ENCODE measurements at regions not wholly inside any gene's neighbourhood (a gene's known extent, or its start where the extent isn't known, plus 50 kb on each side); places are given as distances from the start of the nearest gene placed in this dataset.

GRCh38 chr15:46293550-46293949 is 658.7 kb downstream of the SQOR start:
- Histone ChIP-seq H3K27me3 (replicated peaks in 2 of 5; ENCODE audit: control insufficient read depth in 4 of 5, insufficient read depth in 5 of 5, low read length in 4 of 5) (no peaks in the 10 kb centered on the region), H3K27ac (ENCODE audit: insufficient read depth in 1 of 2, low read depth in 1 of 2, low read length in 2 of 2, poor library complexity in 1 of 2, severe bottlenecking in 2 of 2) (no peak overlapping the region), H3K36me3 (ENCODE audit: control insufficient read depth in 4 of 4, insufficient read depth in 4 of 4, low read length in 3 of 4) (no peaks in the 10 kb centered on the region), H3K4me1 (ENCODE audit: control extremely low read depth in 1 of 4, control insufficient read depth in 4 of 4, insufficient read depth in 4 of 4, low read length in 3 of 4) (no peaks in the 10 kb centered on the region), H3K9me3 (ENCODE audit: control extremely low read depth in 1 of 5, control insufficient read depth in 4 of 5, insufficient read depth in 2 of 5, low read depth in 1 of 5, low read length in 4 of 5) (no peaks in the 10 kb centered on the region), H3K4me3 (ENCODE audit: control insufficient read depth in 1 of 7, extremely low read depth in 1 of 7, insufficient read depth in 4 of 7, low read depth in 2 of 7, low read length in 6 of 7) (no peak overlapping the region)
- no peak for DNase-seq
- POLR2A ChIA-PET = no interaction called here
- 100% methylated on average over 1 of the region's 3 CpGs for WGBS (ENCODE audit: insufficient coverage)
- CTCF ChIA-PET = no interaction called here

DNA sequence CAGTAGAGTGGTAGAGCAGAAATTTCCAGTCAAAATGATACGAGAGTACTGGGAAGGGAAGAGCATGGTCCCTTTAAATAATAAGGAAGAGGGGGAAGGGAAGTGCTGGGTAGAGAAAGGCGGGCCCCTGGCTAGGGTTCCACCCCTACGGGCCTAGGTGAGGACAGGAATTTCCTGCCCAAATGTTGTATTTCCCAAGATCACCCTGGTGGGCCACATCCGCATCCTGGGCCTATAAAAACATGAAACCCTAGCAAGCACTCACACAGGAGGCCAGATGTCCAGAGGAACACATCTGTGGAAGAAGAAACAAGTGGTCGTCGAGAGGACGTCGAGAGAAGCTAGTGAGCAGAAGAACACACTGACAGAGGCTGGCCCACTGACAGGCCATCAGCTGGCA is 661.2 kb downstream of the SQOR start:
- DNase-seq = no peak
- POLR2A ChIA-PET = no interaction called here
- Histone ChIP-seq H3K27me3 (replicated peaks in 2 of 5; ENCODE audit: control insufficient read depth in 4 of 5, insufficient read depth in 5 of 5, low read length in 4 of 5) (no peaks in the 10 kb centered on the region), H3K27ac (ENCODE audit: insufficient read depth in 1 of 2, low read depth in 1 of 2, low read length in 2 of 2, poor library complexity in 1 of 2, severe bottlenecking in 2 of 2) (no peak overlapping the region), H3K4me3 (ENCODE audit: control insufficient read depth in 1 of 7, extremely low read depth in 1 of 7, insufficient read depth in 4 of 7, low read depth in 2 of 7, low read length in 6 of 7) (no peak overlapping the region), H3K4me1 (ENCODE audit: control extremely low read depth in 1 of 4, control insufficient read depth in 4 of 4, insufficient read depth in 4 of 4, low read length in 3 of 4) (no peaks in the 10 kb centered on the region), H3K36me3 (ENCODE audit: control insufficient read depth in 4 of 4, insufficient read depth in 4 of 4, low read length in 3 of 4) (no peaks in the 10 kb centered on the region), H3K9me3 (ENCODE audit: control extremely low read depth in 1 of 5, control insufficient read depth in 4 of 5, insufficient read depth in 2 of 5, low read depth in 1 of 5, low read length in 4 of 5) (no peaks in the 10 kb centered on the region)
- CTCF ChIA-PET = no interaction called here
- WGBS (ENCODE audit: insufficient coverage) = 83% methylated on average over 7 of the region's 8 CpGs

GRCh38 chr15:46296797-46297196 is 662.0 kb downstream of the SQOR start:
- Histone ChIP-seq H3K27ac (ENCODE audit: insufficient read depth in 1 of 2, low read depth in 1 of 2, low read length in 2 of 2, poor library complexity in 1 of 2, severe bottlenecking in 2 of 2) (no peak overlapping the region), H3K4me3 (ENCODE audit: control insufficient read depth in 1 of 7, extremely low read depth in 1 of 7, insufficient read depth in 4 of 7, low read depth in 2 of 7, low read length in 6 of 7) (no peak overlapping the region), H3K4me1 (ENCODE audit: control extremely low read depth in 1 of 4, control insufficient read depth in 4 of 4, insufficient read depth in 4 of 4, low read length in 3 of 4) (no peaks in the 10 kb centered on the region), H3K36me3 (ENCODE audit: control insufficient read depth in 4 of 4, insufficient read depth in 4 of 4, low read length in 3 of 4) (no peaks in the 10 kb centered on the region), H3K27me3 (replicated peaks in 2 of 5; ENCODE audit: control insufficient read depth in 4 of 5, insufficient read depth in 5 of 5, low read length in 4 of 5) (no peaks in the 10 kb centered on the region), H3K9me3 (ENCODE audit: control extremely low read depth in 1 of 5, control insufficient read depth in 4 of 5, insufficient read depth in 2 of 5, low read depth in 1 of 5, low read length in 4 of 5) (no peaks in the 10 kb centered on the region)
- no peak for DNase-seq
- WGBS (ENCODE audit: insufficient coverage) = 92% methylated on average over 2 of the region's 2 CpGs
- CTCF ChIA-PET = no interaction called here
- POLR2A ChIA-PET = no interaction called here

GRCh38 chr15:46297766-46298165 is 662.9 kb downstream of the SQOR start:
- H3K4me3 ChIP-seq (ENCODE audit: control insufficient read depth in 1 of 7, extremely low read depth in 1 of 7, insufficient read depth in 4 of 7, low read depth in 2 of 7, low read length in 6 of 7) = no peak overlapping the region
- H3K4me1 ChIP-seq (ENCODE audit: control extremely low read depth in 1 of 4, control insufficient read depth in 4 of 4, insufficient read depth in 4 of 4, low read length in 3 of 4) = no peaks in the 10 kb centered on the region
- H3K9me3 ChIP-seq (ENCODE audit: control extremely low read depth in 1 of 5, control insufficient read depth in 4 of 5, insufficient read depth in 2 of 5, low read depth in 1 of 5, low read length in 4 of 5) = no peaks in the 10 kb centered on the region
- ChIA-PET POLR2A (no interaction called here), CTCF (interaction anchor here (0.9 kb wide), 1 partner anchor 15 kb away, joined by 3 read pairs; no protein-coding TSS in a partner anchor)
- 11% methylated on average over 3 of the region's 3 CpGs for WGBS (ENCODE audit: insufficient coverage)
- no peak overlapping the region for H3K27ac ChIP-seq (ENCODE audit: insufficient read depth in 1 of 2, low read depth in 1 of 2, low read length in 2 of 2, poor library complexity in 1 of 2, severe bottlenecking in 2 of 2)
- no peaks in the 10 kb centered on the region for H3K27me3 ChIP-seq (replicated peaks in 2 of 5; ENCODE audit: control insufficient read depth in 4 of 5, insufficient read depth in 5 of 5, low read length in 4 of 5)
- DNase-seq = peak in 1 of 3 donors; percentile 8
- no peaks in the 10 kb centered on the region for H3K36me3 ChIP-seq (ENCODE audit: control insufficient read depth in 4 of 4, insufficient read depth in 4 of 4, low read length in 3 of 4)

- Histone ChIP-seq H3K27me3 (replicated peaks in 2 of 5; ENCODE audit: control insufficient read depth in 4 of 5, insufficient read depth in 5 of 5, low read length in 4 of 5) (no peaks in the 10 kb centered on the region), H3K4me3 (ENCODE audit: control insufficient read depth in 1 of 7, extremely low read depth in 1 of 7, insufficient read depth in 4 of 7, low read depth in 2 of 7, low read length in 6 of 7) (no peak overlapping the region), H3K9me3 (ENCODE audit: control extremely low read depth in 1 of 5, control insufficient read depth in 4 of 5, insufficient read depth in 2 of 5, low read depth in 1 of 5, low read length in 4 of 5) (no peaks in the 10 kb centered on the region), H3K36me3 (ENCODE audit: control insufficient read depth in 4 of 4, insufficient read depth in 4 of 4, low read length in 3 of 4) (no peaks in the 10 kb centered on the region), H3K4me1 (ENCODE audit: control extremely low read depth in 1 of 4, control insufficient read depth in 4 of 4, insufficient read depth in 4 of 4, low read length in 3 of 4) (no peaks in the 10 kb centered on the region), H3K27ac (ENCODE audit: insufficient read depth in 1 of 2, low read depth in 1 of 2, low read length in 2 of 2, poor library complexity in 1 of 2, severe bottlenecking in 2 of 2) (no peak overlapping the region)
- ChIA-PET POLR2A (no interaction called here), CTCF (no interaction called here)
- no peak for DNase-seq
- 97% methylated on average over 3 of the region's 6 CpGs for WGBS (ENCODE audit: insufficient coverage)
These were observed 665.9 kb downstream of the SQOR start for GRCh38 chr15:46300716-46301115.

DNA sequence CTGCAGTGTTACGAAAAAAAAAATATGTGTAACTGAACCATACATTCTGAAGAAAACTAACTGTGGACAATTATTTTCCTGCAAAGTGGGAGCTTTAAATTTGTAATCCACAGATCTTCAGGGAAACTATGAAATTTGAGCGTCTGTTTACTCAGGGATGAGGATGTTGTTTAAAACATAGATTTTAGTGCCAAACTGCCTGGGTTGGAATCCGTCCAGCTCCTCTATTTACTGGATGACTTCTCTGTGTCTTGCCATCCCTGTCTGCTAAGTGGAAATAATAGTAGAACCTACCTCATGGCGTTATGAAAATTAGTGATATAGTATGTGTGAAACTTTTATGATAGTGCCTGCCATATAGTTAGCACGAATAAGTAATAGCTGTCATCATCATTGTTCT is 666.5 kb downstream of the SQOR start:
- H3K4me1 ChIP-seq (ENCODE audit: control extremely low read depth in 1 of 4, control insufficient read depth in 4 of 4, insufficient read depth in 4 of 4, low read length in 3 of 4) = no peaks in the 10 kb centered on the region
- ChIA-PET CTCF (no interaction called here), POLR2A (no interaction called here)
- WGBS (ENCODE audit: insufficient coverage) = 100% methylated on average over 2 of the region's 5 CpGs
- no peaks in the 10 kb centered on the region for H3K9me3 ChIP-seq (ENCODE audit: control extremely low read depth in 1 of 5, control insufficient read depth in 4 of 5, insufficient read depth in 2 of 5, low read depth in 1 of 5, low read length in 4 of 5)
- H3K27me3 ChIP-seq (replicated peaks in 2 of 5; ENCODE audit: control insufficient read depth in 4 of 5, insufficient read depth in 5 of 5, low read length in 4 of 5) = no peaks in the 10 kb centered on the region
- no peak for DNase-seq
- no peak overlapping the region for H3K27ac ChIP-seq (ENCODE audit: insufficient read depth in 1 of 2, low read depth in 1 of 2, low read length in 2 of 2, poor library complexity in 1 of 2, severe bottlenecking in 2 of 2)
- H3K4me3 ChIP-seq (ENCODE audit: control insufficient read depth in 1 of 7, extremely low read depth in 1 of 7, insufficient read depth in 4 of 7, low read depth in 2 of 7, low read length in 6 of 7) = no peak overlapping the region
- H3K36me3 ChIP-seq (ENCODE audit: control insufficient read depth in 4 of 4, insufficient read depth in 4 of 4, low read length in 3 of 4) = no peaks in the 10 kb centered on the region

DNA sequence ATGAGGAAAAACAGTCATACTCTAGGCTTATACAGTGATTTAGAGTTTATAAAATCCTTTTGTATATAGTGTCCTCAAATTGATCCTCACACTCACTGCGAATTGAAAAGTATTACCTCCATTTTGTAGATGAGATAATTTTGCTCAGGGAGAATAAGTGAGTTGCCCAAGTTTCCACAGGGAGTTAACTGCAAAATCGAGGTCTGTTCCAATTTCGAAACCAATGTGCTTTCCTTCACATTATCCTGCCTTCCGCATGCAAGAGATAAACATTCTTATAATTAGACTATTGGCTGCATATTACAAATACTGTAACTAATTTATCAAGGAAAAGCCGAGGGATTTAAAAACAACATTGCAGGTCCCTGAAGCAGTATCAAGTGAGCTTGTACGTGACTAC is 667.0 kb downstream of the SQOR start:
- Histone ChIP-seq H3K4me3 (ENCODE audit: control insufficient read depth in 1 of 7, extremely low read depth in 1 of 7, insufficient read depth in 4 of 7, low read depth in 2 of 7, low read length in 6 of 7) (no peak overlapping the region), H3K4me1 (ENCODE audit: control extremely low read depth in 1 of 4, control insufficient read depth in 4 of 4, insufficient read depth in 4 of 4, low read length in 3 of 4) (no peaks in the 10 kb centered on the region), H3K9me3 (ENCODE audit: control extremely low read depth in 1 of 5, control insufficient read depth in 4 of 5, insufficient read depth in 2 of 5, low read depth in 1 of 5, low read length in 4 of 5) (no peaks in the 10 kb centered on the region), H3K27ac (ENCODE audit: insufficient read depth in 1 of 2, low read depth in 1 of 2, low read length in 2 of 2, poor library complexity in 1 of 2, severe bottlenecking in 2 of 2) (no peak overlapping the region), H3K36me3 (ENCODE audit: control insufficient read depth in 4 of 4, insufficient read depth in 4 of 4, low read length in 3 of 4) (no peaks in the 10 kb centered on the region), H3K27me3 (replicated peaks in 2 of 5; ENCODE audit: control insufficient read depth in 4 of 5, insufficient read depth in 5 of 5, low read length in 4 of 5) (no peaks in the 10 kb centered on the region)
- DNase-seq = no peak
- ChIA-PET CTCF (no interaction called here), POLR2A (no interaction called here)
- WGBS (ENCODE audit: insufficient coverage) = no CpG with 5 or more reads among the region's 6 CpGs

- H3K27me3 ChIP-seq (replicated peaks in 2 of 5; ENCODE audit: control insufficient read depth in 4 of 5, insufficient read depth in 5 of 5, low read length in 4 of 5) = no peaks in the 10 kb centered on the region
- no peaks in the 10 kb centered on the region for H3K36me3 ChIP-seq (ENCODE audit: control insufficient read depth in 4 of 4, insufficient read depth in 4 of 4, low read length in 3 of 4)
- H3K27ac ChIP-seq (ENCODE audit: insufficient read depth in 1 of 2, low read depth in 1 of 2, low read length in 2 of 2, poor library complexity in 1 of 2, severe bottlenecking in 2 of 2) = no peak overlapping the region
- H3K9me3 ChIP-seq (ENCODE audit: control extremely low read depth in 1 of 5, control insufficient read depth in 4 of 5, insufficient read depth in 2 of 5, low read depth in 1 of 5, low read length in 4 of 5) = no peaks in the 10 kb centered on the region
- CTCF ChIA-PET = no interaction called here
- peak in 1 of 3 donors; percentile 11 for DNase-seq
- POLR2A ChIA-PET = no interaction called here
- H3K4me3 ChIP-seq (ENCODE audit: control insufficient read depth in 1 of 7, extremely low read depth in 1 of 7, insufficient read depth in 4 of 7, low read depth in 2 of 7, low read length in 6 of 7) = no peak overlapping the region
- H3K4me1 ChIP-seq (ENCODE audit: control extremely low read depth in 1 of 4, control insufficient read depth in 4 of 4, insufficient read depth in 4 of 4, low read length in 3 of 4) = no peaks in the 10 kb centered on the region
- 86% methylated on average over 2 of the region's 4 CpGs for WGBS (ENCODE audit: insufficient coverage)
These were observed 669.5 kb downstream of the SQOR start for GRCh38 chr15:46304321-46304720.

All from common myeloid progenitor, CD34-positive (primary cell).